Keratinocyte (primary cell): ENCODE measurements at regions not wholly inside any gene's neighbourhood (a gene's known extent, or its start where the extent isn't known, plus 50 kb on each side); places are given as distances from the start of the nearest gene placed in this dataset.

ENCODE experiments used
- DNase-seq: peaks from one replicate; pipeline ENCODE4 v3.0.0-alpha.2; 2011; ENCODE audit warnings: low read depth, missing footprints, low spot score
- FAIRE-seq: peaks from 2 replicates; lab custom pipeline; 2011; peaks lifted over from hg19 to GRCh38; lab: Jason Lieb, UNC
- H2AFZ ChIP-seq: 2 replicates; pipeline ENCODE4 v1.6.0; 2012; ENCODE audit warnings: low read length, control low read depth, inconsistent platforms; ENCODE audit not compliant: control insufficient read depth
- H3K27ac ChIP-seq: 2 replicates; pipeline ENCODE4 v1.5.1; 2011; ENCODE audit warnings: low read length; ENCODE audit not compliant: control insufficient read depth, insufficient read depth
- H3K27me3 ChIP-seq: 3 replicates; pipeline ENCODE4 v1.6.0; 2011; ENCODE audit warnings: low read length; ENCODE audit not compliant: control insufficient read depth, insufficient read depth; ENCODE audit errors: extremely low read depth
- H3K36me3 ChIP-seq, 2 experiments: 2 replicates in 1 of 2; 3 replicates in 1 of 2; pipeline ENCODE4 v1.5.1; 2011; ENCODE audit warnings: low read length in 2 of 2, mild to moderate bottlenecking in 1 of 2; ENCODE audit not compliant: control insufficient read depth in 2 of 2, insufficient read depth in 2 of 2; ENCODE audit errors: extremely low read depth in 1 of 2
- H3K4me1 ChIP-seq: 3 replicates; pipeline ENCODE4 v1.5.1; 2011; ENCODE audit warnings: low read length; ENCODE audit not compliant: control insufficient read depth, insufficient read depth; ENCODE audit errors: extremely low read depth
- H3K4me2 ChIP-seq: 3 replicates; pipeline ENCODE4 v1.6.0; 2011; ENCODE audit warnings: low read depth, low read length; ENCODE audit not compliant: control insufficient read depth, insufficient read depth; ENCODE audit errors: extremely low read depth
- H3K4me3 ChIP-seq, 3 experiments: fragments of 200-600 bp in 1 of 3; sonication (generic) in 1 of 3; 2 replicates in 2 of 3; 3 replicates in 1 of 3; pipeline ENCODE4 v1.5.1; 2011 to 2016; ENCODE audit warnings: low read length in 3 of 3, mild to moderate bottlenecking in 3 of 3, control low read depth in 2 of 3, inconsistent platforms in 1 of 3, low read depth in 1 of 3, mixed read lengths in 1 of 3, mixed run types in 1 of 3, moderate library complexity in 1 of 3; ENCODE audit not compliant: control insufficient read depth in 2 of 3, insufficient read depth in 2 of 3; ENCODE audit errors: extremely low read depth in 1 of 3
- H3K79me2 ChIP-seq: 2 replicates; pipeline ENCODE4 v1.6.0; 2012; ENCODE audit warnings: low read length; ENCODE audit not compliant: control insufficient read depth, insufficient read depth
- H3K9ac ChIP-seq: 3 replicates; pipeline ENCODE4 v1.6.0; 2011; ENCODE audit warnings: low read length; ENCODE audit not compliant: control insufficient read depth, insufficient read depth; ENCODE audit errors: extremely low read depth
- H3K9me1 ChIP-seq: 3 replicates; pipeline ENCODE4 v1.6.0; 2011; ENCODE audit warnings: low read length; ENCODE audit not compliant: control insufficient read depth, insufficient read depth; ENCODE audit errors: extremely low read depth
- H3K9me3 ChIP-seq: 2 replicates; pipeline ENCODE4 v1.5.1; 2012; ENCODE audit warnings: low read depth, low read length; ENCODE audit not compliant: control insufficient read depth
- H4K20me1 ChIP-seq: 3 replicates; pipeline ENCODE4 v1.6.0; 2011; ENCODE audit warnings: low read length; ENCODE audit not compliant: control insufficient read depth, insufficient read depth; ENCODE audit errors: extremely low read depth
- CTCF ChIP-seq, 3 experiments: IDR thresholded peaks in 1 of 3; conservative IDR thresholded peaks in 1 of 3; optimal IDR thresholded peaks in 1 of 3; 2 replicates in 2 of 3; 3 replicates in 1 of 3; pipeline versions ENCODE3 to v1.5.1; 2011; ENCODE audit warnings: low read length in 3 of 3, mild to moderate bottlenecking in 3 of 3, moderate library complexity in 2 of 3, control low read depth in 1 of 3, inconsistent platforms in 1 of 3; ENCODE audit not compliant: insufficient read depth in 2 of 3; ENCODE audit errors: extremely low read depth in 1 of 3
- EZH2 ChIP-seq: IDR thresholded peaks from one replicate; pipeline ENCODE4 v1.6.1; 2012; ENCODE audit warnings: inconsistent platforms, mild to moderate bottlenecking, low read length, moderate library complexity
- dilution Hi-C: fragments of 300-500 bp; cut with MboI; formaldehyde crosslinking; loops from one replicate; pipeline ENCODE4 v1.7.0; 2020; ENCODE audit warnings: low sequenced_read_pairs; ENCODE audit not compliant: extremely low pct_ligation_motif_present

- DNase-seq (no peak), FAIRE-seq (no peak)
- no peak overlapping the region for H3K9ac ChIP-seq
- no peak overlapping the region for H2AFZ ChIP-seq
- TF ChIP-seq CTCF (optimal IDR thresholded peaks at IDR 0.05 in 1 of 3, IDR thresholded peaks at IDR 0.05 in 1 of 3, conservative IDR thresholded peaks at IDR 0.05 in 1 of 3; ENCODE audit: extremely low read depth in 1 of 3, insufficient read depth in 2 of 3, low read length in 3 of 3) = no peak
- TF ChIP-seq EZH2 = no peak
- H3K9me1 ChIP-seq = no peaks in the 10 kb centered on the region
- H3K79me2 ChIP-seq = no peaks in the 10 kb centered on the region
- H3K27ac ChIP-seq = no peak overlapping the region
- no peaks in the 10 kb centered on the region for H3K9me3 ChIP-seq
- dilution Hi-C loops = no loop called here
- no peaks in the 10 kb centered on the region for H4K20me1 ChIP-seq
- no peak overlapping the region for H3K4me3 ChIP-seq
- H3K27me3 ChIP-seq = no peaks in the 10 kb centered on the region
- H3K4me1 ChIP-seq = no peaks in the 10 kb centered on the region
- H3K36me3 ChIP-seq = no peaks in the 10 kb centered on the region
- no peak overlapping the region for H3K4me2 ChIP-seq
Observed at GRCh38 chr14:42602336-42602845, 995.7 kb downstream of the LRFN5 start.

GRCh38 chr14:42572032-42572431 lies 965.4 kb downstream of the LRFN5 start:
- TF ChIP-seq EZH2 (no peak), CTCF (optimal IDR thresholded peaks at IDR 0.05 in 1 of 3, IDR thresholded peaks at IDR 0.05 in 1 of 3, conservative IDR thresholded peaks at IDR 0.05 in 1 of 3; ENCODE audit: extremely low read depth in 1 of 3, insufficient read depth in 2 of 3, low read length in 3 of 3) (no peak)
- FAIRE-seq = no peak
- no peaks in the 10 kb centered on the region for H3K27me3 ChIP-seq

More at GRCh38 chr14:42572032-42572431, 965.4 kb downstream of the LRFN5 start:
- no peak overlapping the region for H2AFZ ChIP-seq
- no peaks in the 10 kb centered on the region for H3K36me3 ChIP-seq
- dilution Hi-C loops = no loop called here
- no peaks in the 10 kb centered on the region for H3K79me2 ChIP-seq
- H3K9ac ChIP-seq = no peak overlapping the region
- H3K4me2 ChIP-seq = no peak overlapping the region
- no peak for DNase-seq
- no peaks in the 10 kb centered on the region for H4K20me1 ChIP-seq
- no peaks in the 10 kb centered on the region for H3K9me1 ChIP-seq
- no peak overlapping the region for H3K27ac ChIP-seq
- H3K9me3 ChIP-seq = no peaks in the 10 kb centered on the region
- no peaks in the 10 kb centered on the region for H3K4me1 ChIP-seq
- no peak overlapping the region for H3K4me3 ChIP-seq
